HCEC 1CT (cell line): ENCODE measurements at regions not wholly inside any gene's neighbourhood (a gene's known extent, or its start where the extent isn't known, plus 50 kb on each side); places are given as distances from the start of the nearest gene placed in this dataset.
"Not testable (repeated sequence)": the region's sequence is repeated elsewhere in the genome, so short reads cannot be mapped to it uniquely, and the experiment has no call there.

Source experiments
- DNase-seq: peaks from one replicate; pipeline ENCODE4 v3.0.0-alpha.2; 2017

DNA sequence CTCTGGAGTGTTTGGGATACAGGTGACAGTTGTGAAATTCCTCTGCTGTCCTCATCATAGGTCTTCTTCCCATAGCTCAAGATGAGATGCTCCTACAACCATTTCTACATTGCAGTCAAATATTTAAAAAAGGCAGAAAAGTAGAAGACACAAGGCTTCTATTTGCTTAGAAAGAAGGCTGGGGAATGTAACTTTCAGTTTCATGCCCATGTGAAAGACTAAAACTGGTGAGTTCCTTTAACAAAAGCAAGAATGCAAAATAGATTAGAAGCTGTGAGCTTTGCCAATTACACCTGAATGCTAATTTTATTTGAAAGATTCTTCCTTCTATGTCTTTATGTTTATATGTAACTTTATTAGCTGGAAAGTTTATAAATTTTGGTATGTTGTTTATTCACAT is 1682.7 kb downstream of the BRINP3 start:
- no peak for DNase-seq

DNA sequence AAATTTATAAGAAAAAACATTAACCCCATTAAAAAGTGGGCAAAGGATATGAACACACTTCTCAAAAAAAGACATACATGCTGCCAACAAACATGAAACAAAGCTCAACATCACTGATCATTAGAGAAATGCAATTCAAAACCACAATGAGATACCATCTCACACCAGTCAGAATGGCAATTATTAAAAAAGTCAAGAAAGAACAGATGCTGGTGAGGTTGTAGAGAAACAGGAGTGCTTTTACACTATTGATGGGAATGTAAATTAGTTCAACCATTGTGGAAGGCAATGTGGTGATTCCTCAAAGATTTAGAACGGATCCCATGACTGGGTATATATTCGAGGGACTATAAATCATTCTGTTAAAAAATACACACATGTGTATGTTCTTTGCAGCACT is 1665.5 kb downstream of the BRINP3 start:
- not testable (repeated sequence) for DNase-seq

DNA sequence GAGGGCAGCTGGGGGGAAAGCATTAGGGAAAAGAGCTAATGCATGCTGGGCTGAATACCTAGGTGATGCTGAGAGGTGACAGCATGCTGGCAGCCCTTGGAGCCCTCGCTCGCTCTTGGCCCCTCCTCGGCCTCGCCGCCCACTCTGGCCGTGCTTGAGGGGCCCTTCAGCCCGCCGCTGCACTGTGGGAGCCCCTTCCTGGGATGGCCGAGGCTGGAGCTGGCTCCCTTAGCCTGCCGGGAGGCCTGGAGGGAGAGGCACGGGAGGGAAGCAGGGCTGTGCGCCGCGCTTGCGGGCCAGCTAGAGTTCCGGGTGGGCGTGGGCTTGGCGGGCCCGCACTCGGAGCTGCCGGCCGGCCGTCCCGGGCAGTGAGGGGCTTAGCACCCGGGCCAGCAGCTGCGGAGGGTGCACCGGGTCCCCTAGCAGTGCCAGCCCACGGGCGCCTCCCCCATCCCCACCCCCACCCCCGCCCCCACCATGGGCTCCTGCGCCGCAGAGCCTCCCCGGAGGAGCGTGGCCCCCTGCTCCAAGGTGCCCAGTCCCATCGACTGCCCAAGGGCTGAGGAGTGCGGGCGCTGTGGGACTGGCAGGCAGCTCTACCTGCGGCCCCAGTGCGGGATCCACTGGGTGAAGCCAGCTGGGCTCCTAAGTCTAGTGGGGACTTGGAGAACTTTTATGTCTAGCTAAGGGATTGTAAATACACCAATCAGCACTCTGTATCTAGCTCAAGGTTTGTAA is 1664.7 kb downstream of the BRINP3 start:
- DNase-seq: not testable (repeated sequence)

DNA sequence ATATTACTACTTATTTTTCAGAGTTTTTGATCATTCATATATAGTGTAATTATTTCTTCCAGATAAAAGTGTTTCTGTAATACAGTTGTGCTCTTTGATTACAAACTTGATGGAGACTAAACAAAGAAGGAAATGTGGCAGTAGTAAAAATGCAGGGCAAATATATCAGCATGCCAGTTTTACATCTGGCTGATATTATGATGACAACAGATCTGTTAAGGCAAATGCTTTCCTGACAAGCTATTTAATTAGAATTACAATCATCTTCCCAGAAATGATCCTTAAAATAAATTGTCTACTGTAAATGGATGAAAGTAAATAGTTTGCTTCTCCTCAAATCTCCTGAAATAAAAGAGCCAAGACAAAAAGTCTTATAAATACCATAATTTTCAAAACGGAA is 1659.8 kb downstream of the BRINP3 start:
- no peak for DNase-seq

DNA sequence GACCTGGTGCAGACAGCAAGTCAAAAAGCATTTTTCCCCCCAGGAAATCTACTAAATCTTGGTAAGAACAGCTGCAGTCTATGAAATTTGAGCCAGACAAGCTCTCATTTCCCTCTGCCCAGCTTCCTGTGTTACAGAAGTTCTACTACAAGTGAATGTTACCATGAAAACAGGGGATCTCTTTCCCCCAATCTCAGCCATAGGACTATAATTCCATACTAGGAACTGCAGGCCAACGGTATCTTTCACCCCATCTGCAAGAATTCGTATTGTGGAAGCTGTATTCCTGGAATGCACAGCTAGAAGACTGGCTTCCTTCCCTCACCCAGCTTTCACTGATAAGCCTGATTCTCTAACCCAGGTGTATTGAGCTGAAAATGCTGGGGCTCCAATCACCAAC is 1655.4 kb downstream of the BRINP3 start:
- DNase-seq: peak; percentile 58

DNA sequence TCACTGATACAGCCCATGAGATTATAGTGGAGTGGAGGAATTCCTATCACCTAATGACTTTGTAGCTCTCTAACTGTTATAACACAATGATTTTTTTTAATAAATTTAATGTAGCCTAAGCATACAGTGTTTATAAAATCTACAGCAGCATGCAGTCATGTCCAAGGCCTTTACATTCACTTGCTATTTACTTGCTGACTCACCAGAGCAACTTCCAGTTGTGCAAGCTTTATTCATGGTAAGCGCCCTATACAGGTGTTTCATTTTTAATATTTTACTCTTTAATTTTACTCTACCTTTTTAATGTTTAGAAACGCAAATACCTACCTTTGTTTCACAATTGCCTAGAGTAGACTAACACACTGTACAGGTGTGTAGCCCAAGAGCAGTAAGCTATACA is 1652.2 kb downstream of the BRINP3 start:
- peak; percentile 51 for DNase-seq

DNA sequence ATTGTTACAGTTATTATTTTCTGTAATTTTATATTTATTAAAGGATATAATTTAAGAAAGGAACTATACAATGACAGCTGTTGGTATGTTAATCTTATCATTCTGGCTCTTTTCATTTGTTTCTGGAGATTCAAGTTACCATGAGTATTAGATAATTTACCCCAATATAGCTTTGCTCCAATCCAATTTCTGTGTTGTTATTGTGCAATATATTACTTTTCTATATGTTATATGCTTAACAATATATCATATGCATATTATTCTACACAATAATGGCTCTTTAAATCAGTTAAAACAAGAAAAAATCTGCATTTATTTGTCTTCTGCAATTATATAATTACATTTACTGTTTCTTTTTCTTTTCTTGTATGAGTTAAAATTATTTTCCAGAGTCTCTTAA is 1650.9 kb downstream of the BRINP3 start:
- no peak for DNase-seq

DNA sequence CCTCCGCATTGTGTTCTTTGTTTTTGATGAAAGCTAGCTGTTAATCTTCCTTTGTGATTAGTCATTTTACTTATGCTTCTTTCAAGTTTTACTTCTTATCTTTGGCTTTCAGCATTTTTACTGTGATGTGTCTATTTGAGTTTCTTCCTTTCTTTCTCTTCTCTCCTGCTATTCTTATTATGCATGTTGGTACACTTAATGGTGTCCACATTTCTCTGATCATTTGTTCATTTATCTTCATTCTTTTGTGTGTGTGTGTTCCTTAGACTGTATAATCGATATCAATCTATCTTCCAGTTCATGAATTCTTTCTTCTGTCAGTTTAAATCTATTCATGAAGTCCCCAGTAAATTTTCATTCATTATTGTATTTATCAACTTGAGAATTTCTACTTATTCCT is 1650.3 kb downstream of the BRINP3 start:
- no peak for DNase-seq

DNA sequence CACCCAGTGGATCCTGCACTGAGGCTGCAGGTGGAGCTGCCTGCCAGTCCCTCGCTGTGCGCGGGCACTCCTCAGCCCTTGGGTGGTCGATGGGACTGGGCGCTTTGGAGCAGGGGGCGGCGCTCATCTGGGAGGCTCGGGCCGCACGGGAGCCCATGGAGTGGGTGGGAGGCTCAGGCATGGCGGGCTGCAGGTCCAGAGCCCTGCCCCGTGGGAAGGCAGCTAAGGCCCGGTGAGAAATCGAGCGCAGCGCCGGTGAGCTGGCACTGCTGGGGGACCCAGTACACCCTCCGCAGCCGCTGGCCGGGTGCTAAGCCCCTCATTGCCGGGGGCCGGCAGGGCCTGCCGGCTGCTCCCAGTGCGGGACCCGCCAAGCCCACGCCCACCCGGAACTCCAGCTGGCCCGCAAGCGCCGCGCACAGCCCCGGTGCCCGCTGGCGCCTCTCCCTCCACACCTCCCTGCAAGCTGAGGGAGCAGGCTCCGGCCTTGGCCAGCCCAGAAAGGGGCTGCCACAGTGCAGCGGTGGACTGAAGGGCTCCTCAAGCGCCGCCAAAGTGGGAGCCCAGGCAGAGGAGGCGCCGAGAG is 1636.5 kb downstream of the BRINP3 start:
- DNase-seq: not testable (repeated sequence)

DNA sequence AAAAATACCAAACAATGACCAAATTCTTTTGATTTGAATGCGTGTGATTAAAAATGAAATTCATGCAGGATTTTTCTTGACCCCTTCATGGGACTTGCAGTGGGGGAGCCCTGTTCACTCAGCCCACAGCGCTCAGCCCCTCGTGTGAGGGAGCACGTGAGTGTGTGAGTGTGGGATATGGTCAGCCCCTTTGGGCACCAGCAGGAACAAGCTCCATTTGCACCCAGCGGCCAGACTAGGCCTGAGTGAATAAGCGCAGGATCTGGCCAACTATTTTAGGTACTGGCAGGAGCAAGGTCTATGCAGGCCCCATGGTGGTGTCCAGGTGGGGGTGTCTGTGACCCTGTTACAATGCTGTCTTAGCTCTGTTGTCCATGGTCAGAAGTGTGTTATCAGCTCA is 1631.2 kb downstream of the BRINP3 start:
- DNase-seq: no peak

DNA sequence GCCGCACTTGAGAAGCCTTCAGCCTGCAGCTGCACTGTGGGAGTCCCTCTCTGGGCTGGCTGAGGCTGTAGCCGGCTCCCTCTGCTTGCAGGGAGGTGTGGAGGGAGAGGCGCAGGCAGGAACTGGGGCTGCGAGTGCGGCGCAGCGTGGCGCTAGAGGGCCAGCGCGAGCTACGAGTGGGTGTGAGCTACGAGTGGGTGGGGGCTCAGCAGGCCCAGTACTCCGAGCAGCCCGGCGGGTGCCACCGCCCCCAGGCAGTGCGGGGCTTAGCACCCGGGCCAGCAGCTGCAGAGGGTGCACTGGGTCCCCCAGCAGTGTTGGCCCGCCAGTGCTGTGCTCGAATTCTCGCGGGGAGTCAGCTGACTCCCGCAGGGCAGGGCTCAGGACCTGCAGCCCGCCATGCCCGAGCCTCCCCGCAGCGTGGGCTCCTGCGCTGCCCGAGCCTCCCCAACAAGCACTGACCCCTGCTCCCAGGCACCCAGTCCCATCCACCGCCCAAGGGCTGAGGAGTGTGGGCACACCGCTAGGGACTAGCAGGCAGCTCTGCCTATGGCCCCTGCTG is 1620.1 kb downstream of the BRINP3 start:
- DNase-seq: no peak

DNA sequence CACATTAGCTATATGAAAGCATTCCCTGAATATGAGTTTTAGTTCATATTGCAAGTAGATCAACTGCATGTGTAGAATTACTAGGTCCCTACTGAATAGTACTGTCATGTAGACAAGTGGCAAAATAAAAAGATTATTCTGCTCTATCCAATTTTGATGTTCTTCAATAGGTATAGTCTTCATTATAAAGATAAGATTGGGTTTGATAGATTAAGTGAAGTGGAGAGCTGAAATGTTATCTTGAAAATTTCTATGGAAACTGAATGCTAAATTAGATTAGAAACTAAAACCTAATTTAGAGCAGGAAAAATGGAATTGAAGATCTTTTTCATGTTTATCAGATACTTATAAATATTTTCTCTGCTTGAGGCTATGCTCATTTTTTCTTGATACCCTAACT is 1610.0 kb downstream of the BRINP3 start:
- DNase-seq: no peak

DNA sequence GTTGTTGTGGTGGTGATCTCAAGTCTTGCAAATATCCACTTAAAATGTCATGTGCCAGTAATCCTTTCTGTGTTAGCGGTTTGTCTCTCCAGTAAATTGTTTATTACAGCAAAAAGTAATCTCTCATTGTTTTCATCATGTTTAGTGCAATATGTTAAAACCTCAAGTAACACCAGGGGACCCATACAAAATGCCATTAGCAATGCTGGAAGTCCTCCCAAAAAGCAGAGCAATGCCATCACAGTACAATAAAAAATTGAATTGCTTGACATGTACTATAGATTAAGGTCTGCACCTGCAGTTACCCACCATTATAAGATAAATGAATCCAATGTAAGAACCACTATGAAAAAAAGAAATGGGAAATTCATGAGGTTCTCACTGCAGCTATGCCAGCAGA is 1606.5 kb downstream of the BRINP3 start:
- DNase-seq: no peak

DNA sequence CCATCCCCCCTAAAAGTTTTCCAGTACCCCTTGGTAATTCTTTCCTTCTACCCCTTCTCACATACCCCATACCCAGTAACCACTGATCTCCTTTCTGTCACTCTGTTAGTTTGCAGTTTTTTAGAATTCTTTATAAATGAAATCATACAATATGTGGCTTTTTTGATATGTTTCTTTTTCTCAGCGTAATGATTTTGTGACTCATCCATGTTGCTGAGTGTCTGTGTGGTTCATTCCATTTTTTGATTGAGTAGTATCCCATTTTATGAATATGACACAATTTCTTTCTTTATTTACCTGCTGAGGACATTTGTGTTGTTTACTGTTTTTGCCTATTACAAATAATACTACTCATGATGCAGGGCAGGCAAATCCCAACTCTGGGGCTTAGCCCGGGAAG is 1605.3 kb downstream of the BRINP3 start:
- peak; percentile 60 for DNase-seq

DNA sequence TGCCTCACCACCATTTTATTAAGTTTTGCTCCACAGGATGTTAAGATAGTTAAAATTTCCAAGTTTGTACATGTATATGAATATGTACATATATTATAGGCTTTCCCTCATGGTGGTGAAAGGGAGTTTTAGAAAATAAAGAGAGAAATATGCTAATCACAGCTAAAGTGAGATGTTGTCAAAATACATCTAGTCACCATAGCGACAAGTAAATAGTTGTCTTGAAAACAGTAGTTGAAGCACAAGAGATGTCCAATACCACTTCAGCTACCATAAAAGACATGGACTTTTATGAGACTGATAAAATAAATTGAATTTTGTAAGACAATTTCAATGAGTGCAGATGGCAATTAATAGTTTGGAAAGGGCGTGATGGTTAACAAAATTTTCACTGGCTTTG is 1600.0 kb downstream of the BRINP3 start:
- no peak for DNase-seq

DNA sequence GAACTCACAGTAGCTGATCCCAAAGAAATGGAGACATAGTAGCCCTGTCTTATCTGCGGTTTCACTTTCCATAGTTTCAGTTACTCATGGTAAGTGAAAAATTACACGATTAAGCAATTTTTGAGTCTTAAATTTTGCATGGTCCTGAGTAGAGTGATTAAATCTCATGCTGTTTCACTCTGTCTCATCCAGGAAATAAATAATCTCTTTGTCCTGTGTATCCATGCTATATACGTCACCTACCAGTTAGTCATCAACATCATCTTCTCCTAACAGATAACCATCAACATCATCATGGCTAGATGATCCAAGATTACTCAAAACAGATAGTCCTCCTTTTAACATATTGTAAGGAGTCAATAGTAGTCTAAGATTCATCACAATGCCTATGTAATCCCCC is 1589.3 kb downstream of the BRINP3 start:
- peak; percentile 43 for DNase-seq

DNA sequence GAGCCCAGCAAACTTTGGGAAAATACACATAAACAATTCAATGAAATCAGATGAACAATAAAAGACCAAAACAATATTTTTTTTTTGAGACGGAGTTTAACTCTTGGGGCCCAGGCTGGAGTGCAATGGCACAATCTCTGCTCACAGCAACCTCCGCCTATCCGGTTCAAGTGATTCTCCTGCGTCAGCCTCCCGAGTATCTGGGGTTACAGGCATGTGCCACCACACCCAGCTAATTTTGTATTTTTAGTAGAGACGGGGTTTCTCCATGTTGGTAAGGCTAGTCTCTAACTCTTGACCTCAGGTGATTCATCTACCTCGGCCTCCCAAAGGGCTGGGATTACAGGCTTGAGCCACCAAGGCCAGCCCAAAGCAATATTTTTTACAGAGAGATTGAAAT is 1588.5 kb downstream of the BRINP3 start:
- no peak for DNase-seq

DNA sequence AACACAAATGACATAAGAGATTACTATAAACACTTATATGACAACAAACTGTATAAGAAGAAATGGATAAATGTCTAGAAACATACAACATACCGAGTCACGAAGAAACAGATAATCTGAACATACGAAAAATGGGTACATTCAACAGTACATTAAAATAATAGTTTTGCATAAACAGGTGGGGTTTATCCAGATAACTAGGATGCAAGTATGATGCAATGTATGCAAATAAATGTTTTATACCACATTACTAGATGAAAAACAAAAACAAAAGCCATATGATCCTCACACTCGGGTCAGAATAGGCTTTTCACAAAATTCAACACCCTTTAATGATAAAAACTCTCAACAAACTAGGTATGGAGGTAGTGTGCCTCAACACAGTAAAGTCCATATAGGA is 1585.7 kb downstream of the BRINP3 start:
- DNase-seq: no peak

DNA sequence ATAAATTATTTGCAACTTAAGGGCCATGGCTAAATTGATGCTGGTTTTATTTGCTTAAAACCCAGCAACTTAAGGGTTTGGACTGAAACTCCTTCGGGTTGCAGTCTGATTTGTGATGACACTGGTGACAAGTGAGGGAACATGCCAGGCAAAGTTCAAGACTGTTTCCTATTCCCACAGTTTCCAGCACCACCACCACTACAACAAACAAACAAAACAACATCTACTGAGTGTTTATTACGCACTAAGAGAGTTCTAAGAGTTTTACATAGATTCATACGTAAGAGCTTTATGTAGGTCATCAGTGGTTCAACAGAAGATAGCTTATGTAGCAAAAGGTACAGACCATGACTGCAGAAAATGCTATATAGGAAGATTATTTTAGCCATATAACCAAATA is 1582.1 kb downstream of the BRINP3 start:
- no peak for DNase-seq

DNA sequence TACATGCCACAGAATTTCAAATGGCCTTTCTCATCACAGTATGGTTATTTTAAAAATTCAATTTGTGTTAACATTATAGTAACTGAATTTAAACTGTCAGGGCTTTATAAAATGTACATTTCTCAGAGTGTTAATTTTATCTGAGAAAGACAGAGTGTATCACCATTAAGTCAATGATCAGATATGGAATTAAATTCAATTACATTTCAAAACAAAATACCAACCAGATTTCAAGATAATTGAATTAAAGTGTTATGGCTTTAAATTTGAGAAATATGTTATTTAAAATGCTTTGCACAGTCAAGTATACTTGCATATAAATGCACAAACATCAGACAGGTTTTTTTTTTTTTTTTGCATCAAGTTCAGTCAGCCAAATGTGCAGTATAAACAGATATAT is 1574.4 kb downstream of the BRINP3 start:
- DNase-seq: no peak

DNA sequence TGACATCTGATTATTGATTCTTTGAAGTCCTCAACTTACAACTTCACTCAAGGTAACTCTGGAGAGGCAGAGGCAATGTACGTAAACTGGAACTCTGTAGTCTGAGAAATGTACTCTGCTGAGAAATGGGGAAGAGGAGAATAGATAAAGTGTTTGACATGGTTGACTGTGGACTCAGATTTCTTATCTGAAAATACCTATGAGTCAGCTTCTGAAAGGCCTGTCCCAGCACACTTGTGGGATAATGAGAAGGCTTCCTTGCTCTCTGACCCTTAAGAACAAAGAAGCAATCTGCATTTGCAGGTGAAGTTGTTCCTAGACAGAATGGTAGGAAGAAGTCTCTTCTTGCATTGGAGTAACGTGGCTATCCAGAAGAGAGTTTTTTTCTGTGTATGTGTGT is 1573.5 kb downstream of the BRINP3 start:
- DNase-seq: no peak

DNA sequence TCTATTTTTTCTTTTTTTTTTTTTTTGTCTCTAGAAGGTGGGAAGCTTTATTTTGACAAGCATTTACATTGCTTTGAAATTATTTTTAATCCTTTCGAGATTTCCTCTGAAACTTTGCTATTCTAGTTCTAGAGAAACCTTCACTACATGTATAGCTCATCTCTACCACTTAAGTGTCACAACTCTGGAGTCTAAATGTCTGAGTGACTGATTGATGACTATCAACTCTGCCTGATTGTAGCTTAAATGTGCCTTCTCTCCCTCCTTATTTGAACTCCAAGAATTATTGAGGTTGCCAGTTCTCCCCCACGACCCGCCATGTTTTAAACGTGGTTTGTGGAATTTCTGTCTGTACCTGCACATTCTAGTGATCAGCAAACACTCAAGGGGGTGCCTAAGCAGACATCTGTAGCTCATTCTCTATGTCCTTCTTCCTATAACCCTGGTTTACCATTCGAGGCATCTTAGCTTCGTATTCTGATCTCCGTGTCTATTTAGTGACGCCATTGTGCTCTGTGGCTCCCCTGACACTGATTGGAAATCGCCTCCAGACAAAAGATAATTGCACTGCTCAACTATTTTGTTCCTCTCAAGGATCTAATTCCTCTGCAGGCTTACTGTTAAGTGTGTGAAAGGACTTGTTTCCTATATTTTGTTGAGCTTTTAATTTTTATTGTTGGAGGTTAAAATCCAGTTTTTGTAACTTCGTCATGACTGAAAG is 1570.6 kb downstream of the BRINP3 start:
- DNase-seq: no peak

DNA sequence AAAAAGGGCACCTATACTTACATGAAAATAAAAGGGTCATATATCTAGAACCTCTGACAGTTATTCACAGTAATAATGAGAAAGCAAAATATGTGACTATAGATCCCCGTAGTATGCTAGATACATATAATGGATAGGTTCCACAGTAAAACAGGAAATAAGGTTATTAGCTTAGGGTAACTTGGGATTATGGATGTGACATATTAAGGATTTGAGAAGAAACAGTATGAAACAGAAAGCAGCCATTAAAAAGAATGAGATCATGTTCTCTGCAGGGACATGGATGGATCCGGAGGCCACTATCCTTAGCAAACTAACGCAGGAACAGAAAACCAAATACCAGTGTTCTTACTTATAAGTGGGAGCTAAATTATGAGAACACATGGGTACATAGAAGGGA is 1547.3 kb downstream of the BRINP3 start:
- DNase-seq: no peak

DNA sequence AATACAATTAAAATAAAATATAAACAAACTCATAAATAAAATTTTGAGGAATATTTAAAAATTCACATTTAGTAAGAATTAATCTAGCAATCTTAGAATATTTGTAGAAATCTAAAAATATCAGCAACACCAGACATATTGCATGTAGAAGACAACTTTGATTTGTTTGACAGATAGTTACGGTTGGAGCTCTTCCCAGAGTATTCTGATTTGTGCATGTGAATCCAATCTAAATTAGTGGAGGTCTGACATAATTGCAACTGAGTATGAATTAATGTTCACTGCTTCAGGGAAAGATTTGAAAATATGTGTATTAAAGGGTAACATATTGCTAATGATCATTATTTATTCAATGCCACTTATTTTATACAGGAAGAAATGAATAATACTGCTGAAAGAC is 1546.2 kb downstream of the BRINP3 start:
- DNase-seq: no peak
